Peyer's patch (tissue), 4 donors: ENCODE measurements at regions not wholly inside any gene's neighbourhood (a gene's known extent, or its start where the extent isn't known, plus 50 kb on each side); places are given as distances from the start of the nearest gene placed in this dataset.

Experiments used
- DNase-seq, 3 donors: peaks; one replicate each; pipeline ENCODE4 v3.0.0-alpha.2; 2017 to 2019
- H3K27ac ChIP-seq, 4 donors: fragments of 200-600 bp; sonication (generic); one replicate each; pipeline ENCODE4 v1.5.1; 2016 to 2019
- H3K27me3 ChIP-seq, 2 donors: fragments of 200-600 bp; sonication (generic); one replicate each; pipeline ENCODE4 v1.5.1; 2019
- H3K36me3 ChIP-seq, 3 donors: fragments of 200-600 bp; sonication (generic); one replicate each; pipeline ENCODE4 v1.5.1; 2016 to 2019
- H3K4me1 ChIP-seq, 4 donors: fragments of 200-600 bp; sonication (generic); one replicate each; pipeline ENCODE4 v1.5.1; 2016 to 2019
- H3K4me3 ChIP-seq, 4 donors: fragments of 200-600 bp; sonication (generic); 1 replicate in 3 of 4; 2 replicates in 1 of 4; pipeline ENCODE4 v1.5.1; 2016 to 2019; ENCODE audit warnings: mild to moderate bottlenecking in 1 of 4
- H3K9me3 ChIP-seq, 4 donors: fragments of 200-600 bp; sonication (generic); one replicate each; pipeline ENCODE4 v1.5.1; 2016 to 2019; ENCODE audit warnings: mild to moderate bottlenecking in 1 of 4
- CTCF ChIP-seq, 6 experiments: fragments of 450-650 bp in 4 of 6; fragments of 200-600 bp in 2 of 6; sonication (generic) in 1 of 6; IDR thresholded peaks; one replicate each; pipeline ENCODE4 v1.5.1; 2017 to 2019; ENCODE audit warnings: antibody characterized with exemption in 6 of 6, mild to moderate bottlenecking in 3 of 6, moderate library complexity in 1 of 6
- POLR2A ChIP-seq, 2 donors: fragments of 450-650 bp; IDR thresholded peaks; one replicate each; pipeline ENCODE4 v1.5.1; 2017; ENCODE audit warnings: antibody characterized with exemption in 2 of 2, mild to moderate bottlenecking in 2 of 2, moderate library complexity in 2 of 2

- Histone ChIP-seq H3K4me1 (no peaks in the 10 kb centered on the region), H3K4me3 (no peak overlapping the region), H3K27me3 (no peaks in the 10 kb centered on the region), H3K9me3 (no peaks in the 10 kb centered on the region), H3K27ac (no peak overlapping the region), H3K36me3 (no peaks in the 10 kb centered on the region)
- TF ChIP-seq CTCF (IDR thresholded peaks at IDR 0.05), result no peak
- no peak for DNase-seq
These were observed 96.0 kb downstream of the RASGEF1B start for GRCh38 chr4:81375745-81376144.

GRCh38 chr4:81369886-81370285, 101.8 kb downstream of the RASGEF1B start:
- TF ChIP-seq POLR2A (IDR thresholded peaks at IDR 0.05), result no peak
- peak in 3 of 6 experiments; percentile 45 to 63 (median 50) for TF ChIP-seq CTCF (IDR thresholded peaks at IDR 0.05)
- Histone ChIP-seq H3K4me3 (no peak overlapping the region), H3K4me1 (no peaks in the 10 kb centered on the region), H3K27ac (no peak overlapping the region), H3K27me3 (no peaks in the 10 kb centered on the region), H3K9me3 (no peaks in the 10 kb centered on the region), H3K36me3 (no peaks in the 10 kb centered on the region)
- no peak for DNase-seq

- H3K27me3 ChIP-seq, result no peaks in the 10 kb centered on the region
- H3K27ac ChIP-seq, result no peak overlapping the region
- H3K4me3 ChIP-seq, result no peak overlapping the region
- no peaks in the 10 kb centered on the region for H3K36me3 ChIP-seq
- TF ChIP-seq CTCF (IDR thresholded peaks at IDR 0.05), result no peak
- TF ChIP-seq POLR2A (IDR thresholded peaks at IDR 0.05), result no peak
- H3K4me1 ChIP-seq, result no peaks in the 10 kb centered on the region
- DNase-seq, result no peak
- no peaks in the 10 kb centered on the region for H3K9me3 ChIP-seq
These were observed 104.9 kb downstream of the RASGEF1B start for GRCh38 chr4:81366779-81367178.

- Histone ChIP-seq H3K36me3 (no peaks in the 10 kb centered on the region), H3K4me1 (no peaks in the 10 kb centered on the region), H3K27ac (no peak overlapping the region), H3K4me3 (no peak overlapping the region), H3K27me3 (no peaks in the 10 kb centered on the region), H3K9me3 (no peaks in the 10 kb centered on the region)
- TF ChIP-seq POLR2A (IDR thresholded peaks at IDR 0.05) (no peak), CTCF (IDR thresholded peaks at IDR 0.05) (no peak)
- no peak for DNase-seq
These were observed 111.0 kb downstream of the RASGEF1B start for GRCh38 chr4:81360737-81361136.

GRCh38 chr4:81359207-81359606, 112.5 kb downstream of the RASGEF1B start:
- no peaks in the 10 kb centered on the region for H3K4me1 ChIP-seq
- no peaks in the 10 kb centered on the region for H3K36me3 ChIP-seq
- TF ChIP-seq POLR2A (IDR thresholded peaks at IDR 0.05) (no peak), CTCF (IDR thresholded peaks at IDR 0.05) (no peak)
- no peaks in the 10 kb centered on the region for H3K27me3 ChIP-seq
- H3K4me3 ChIP-seq, result no peak overlapping the region
- H3K9me3 ChIP-seq, result no peaks in the 10 kb centered on the region
- no peak for DNase-seq
- no peak overlapping the region for H3K27ac ChIP-seq

GRCh38 chr4:81358154-81358553, 113.6 kb downstream of the RASGEF1B start:
- DNase-seq, result no peak
- TF ChIP-seq POLR2A (IDR thresholded peaks at IDR 0.05) (no peak), CTCF (IDR thresholded peaks at IDR 0.05) (no peak)
- no peaks in the 10 kb centered on the region for H3K27me3 ChIP-seq
- H3K4me1 ChIP-seq, result no peaks in the 10 kb centered on the region
- no peak overlapping the region for H3K27ac ChIP-seq
- no peaks in the 10 kb centered on the region for H3K36me3 ChIP-seq
- H3K9me3 ChIP-seq, result no peaks in the 10 kb centered on the region
- H3K4me3 ChIP-seq, result no peak overlapping the region
